ENCODE measurements at regions not wholly inside any gene's neighbourhood (a gene's known extent, or its start where the extent isn't known, plus 50 kb on each side); places are given as distances from the start of the nearest gene placed in this dataset.

DNA sequence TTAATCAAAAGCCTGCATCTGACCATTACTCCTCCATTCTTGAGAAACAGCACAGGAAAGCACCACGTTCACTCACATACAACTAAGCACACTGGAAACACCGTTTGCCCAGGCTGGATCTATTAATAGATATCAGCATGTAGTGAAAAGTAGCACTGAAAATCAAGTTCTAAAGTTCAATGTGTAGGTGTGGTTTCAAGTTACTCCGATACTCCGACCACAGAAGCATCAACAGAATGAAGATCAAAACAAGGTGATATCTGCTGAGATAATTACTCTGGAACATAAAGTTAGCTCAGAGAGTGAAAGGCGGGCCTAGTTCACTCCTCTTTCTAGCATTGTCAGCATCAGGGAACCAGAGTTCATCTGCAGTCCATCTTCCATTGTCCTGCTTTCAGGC lies 1367.4 kb upstream of the ACVR2A start:
- Histone ChIP-seq H3K4me3 (ENCODE audit: low read length) (no peak overlapping the region), H3K27me3 (ENCODE audit: insufficient read depth, low read length) (no peaks in the 10 kb centered on the region), H3K4me1 (ENCODE audit: insufficient read depth, low read length) (no peaks in the 10 kb centered on the region), H3K9me3 (ENCODE audit: low read depth, low read length) (no peaks in the 10 kb centered on the region)

DNA sequence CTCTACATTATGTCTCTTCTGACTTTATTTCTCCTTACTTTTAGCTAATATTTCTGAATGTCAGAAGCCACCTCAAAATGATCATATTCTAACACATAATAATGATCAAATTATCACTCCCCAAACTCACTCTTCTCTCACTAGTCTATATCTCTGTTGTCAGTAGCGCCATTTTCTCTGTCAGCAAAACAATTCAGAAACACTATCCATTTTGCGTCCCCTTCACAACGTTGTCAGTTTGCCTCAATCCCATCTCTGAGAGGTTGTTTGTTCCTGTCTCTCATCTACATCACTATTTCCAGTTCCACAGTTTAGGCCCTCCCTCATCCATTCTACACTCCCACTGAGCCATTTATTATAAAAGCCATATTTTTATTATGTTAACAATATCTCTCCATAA lies 1376.3 kb upstream of the ACVR2A start:
- no peaks in the 10 kb centered on the region for H3K27me3 ChIP-seq (ENCODE audit: insufficient read depth, low read length)
- H3K4me1 ChIP-seq (ENCODE audit: insufficient read depth, low read length): no peaks in the 10 kb centered on the region
- no peaks in the 10 kb centered on the region for H3K9me3 ChIP-seq (ENCODE audit: low read depth, low read length)
- H3K4me3 ChIP-seq (ENCODE audit: low read length): no peak overlapping the region

DNA sequence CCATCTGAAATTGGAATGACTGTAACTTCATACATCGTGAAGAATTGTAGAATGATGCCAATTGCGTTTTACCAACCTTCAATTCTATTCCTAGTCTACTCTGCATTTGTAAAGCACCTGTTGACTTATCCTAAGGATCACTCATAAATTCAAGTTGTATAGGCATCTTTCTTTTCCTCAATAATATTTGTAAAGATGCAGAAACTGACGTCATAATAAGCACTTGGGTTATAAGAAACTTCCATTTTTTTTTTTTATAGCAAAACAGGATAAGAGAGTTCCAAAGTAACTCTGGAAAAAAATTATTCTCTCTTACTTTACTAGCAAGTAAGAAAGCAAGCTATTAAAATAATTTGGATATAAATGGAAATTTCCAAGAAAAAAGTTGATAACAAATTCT lies 1377.4 kb upstream of the ACVR2A start:
- no peaks in the 10 kb centered on the region for H3K4me1 ChIP-seq (ENCODE audit: insufficient read depth, low read length)
- H3K27me3 ChIP-seq (ENCODE audit: insufficient read depth, low read length): no peaks in the 10 kb centered on the region
- no peaks in the 10 kb centered on the region for H3K9me3 ChIP-seq (ENCODE audit: low read depth, low read length)
- no peak overlapping the region for H3K4me3 ChIP-seq (ENCODE audit: low read length)

DNA sequence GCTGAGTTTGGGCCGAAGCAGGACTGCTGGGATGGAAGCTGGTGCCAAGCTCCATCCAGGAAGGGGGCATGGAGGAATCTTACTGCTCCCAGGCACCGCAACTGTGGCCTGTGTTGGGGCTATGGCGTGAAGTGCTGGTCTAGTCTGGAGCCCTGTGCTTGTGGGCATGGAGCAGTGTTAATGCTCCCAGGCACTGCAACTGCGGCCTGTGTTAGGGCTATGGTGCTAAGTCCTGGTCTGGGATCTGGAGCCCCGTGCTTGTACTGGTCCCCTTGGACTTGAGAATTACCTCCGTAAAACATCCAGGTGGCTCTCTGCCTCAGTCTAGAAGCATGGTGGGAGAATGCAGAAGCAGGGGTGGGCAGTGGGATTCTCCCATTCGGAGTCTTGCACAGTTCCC lies 1379.4 kb upstream of the ACVR2A start:
- Histone ChIP-seq H3K9me3 (ENCODE audit: low read depth, low read length) (no peaks in the 10 kb centered on the region), H3K27me3 (ENCODE audit: insufficient read depth, low read length) (no peaks in the 10 kb centered on the region), H3K4me3 (ENCODE audit: low read length) (no peak overlapping the region), H3K4me1 (ENCODE audit: insufficient read depth, low read length) (no peaks in the 10 kb centered on the region)

DNA sequence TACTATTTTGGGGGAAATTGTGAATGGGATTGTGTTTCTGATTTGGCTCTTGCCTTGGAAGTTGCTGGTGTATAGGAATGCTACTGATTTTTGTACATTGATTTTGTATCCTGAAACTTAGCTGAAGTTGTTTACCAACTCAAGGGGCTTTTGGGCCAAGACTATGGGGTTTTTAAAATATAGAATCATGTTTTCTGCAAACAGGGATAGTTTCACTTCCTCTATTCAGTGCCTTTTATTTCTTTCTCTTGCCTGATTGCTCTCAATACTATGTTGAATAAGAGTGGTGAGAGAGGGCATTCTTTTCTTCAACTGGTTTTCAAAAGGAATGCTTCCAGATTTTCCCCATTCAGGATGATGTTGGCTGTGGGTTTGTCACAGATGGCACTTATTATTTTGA lies 1383.8 kb upstream of the ACVR2A start:
- Histone ChIP-seq H3K27me3 (ENCODE audit: insufficient read depth, low read length) (no peaks in the 10 kb centered on the region), H3K4me1 (ENCODE audit: insufficient read depth, low read length) (no peaks in the 10 kb centered on the region), H3K4me3 (ENCODE audit: low read length) (no peak overlapping the region), H3K9me3 (ENCODE audit: low read depth, low read length) (no peaks in the 10 kb centered on the region)

DNA sequence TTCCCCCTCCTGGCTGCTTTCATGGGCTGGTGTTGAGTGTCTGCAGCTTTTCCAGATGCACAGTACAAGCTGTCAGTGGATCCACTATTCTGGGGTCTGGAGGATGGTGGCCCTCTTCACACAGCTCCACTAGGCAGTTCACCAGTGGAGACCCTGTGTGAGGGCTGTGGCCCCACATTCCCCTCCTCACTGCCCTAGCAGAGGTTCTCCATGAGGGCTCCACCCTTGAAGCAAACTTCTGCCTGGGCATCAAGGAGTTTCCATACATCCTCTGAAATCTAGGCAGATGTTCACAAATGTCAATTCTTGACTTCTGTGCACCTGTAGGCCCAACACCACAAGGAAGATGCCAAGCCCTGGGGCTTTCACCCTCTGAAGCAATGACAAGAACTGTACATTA lies 1386.2 kb upstream of the ACVR2A start:
- H3K27me3 ChIP-seq (ENCODE audit: insufficient read depth, low read length): no peaks in the 10 kb centered on the region
- H3K4me3 ChIP-seq (ENCODE audit: low read length): no peak overlapping the region
- H3K4me1 ChIP-seq (ENCODE audit: insufficient read depth, low read length): no peaks in the 10 kb centered on the region
- H3K9me3 ChIP-seq (ENCODE audit: low read depth, low read length): no peaks in the 10 kb centered on the region

DNA sequence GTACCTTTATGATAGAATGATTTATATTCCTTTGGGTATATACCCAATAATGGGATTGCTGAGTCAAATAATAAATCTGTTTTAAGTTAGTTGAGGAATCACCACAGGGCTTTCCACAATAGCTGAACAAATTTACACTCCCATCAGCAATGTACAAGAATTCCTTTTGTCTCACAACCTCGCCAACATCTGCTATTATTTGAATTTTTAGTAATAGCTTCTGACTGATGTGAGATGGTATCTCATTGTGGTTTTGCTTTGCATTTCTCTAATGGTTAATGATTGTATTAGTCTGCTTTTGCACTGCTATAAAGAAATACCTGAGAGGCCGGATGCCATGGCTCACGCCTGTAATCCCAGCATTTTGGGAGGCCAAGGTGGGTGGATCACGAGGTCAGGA lies 1387.6 kb upstream of the ACVR2A start:
- no peak overlapping the region for H3K4me3 ChIP-seq (ENCODE audit: low read length)
- H3K9me3 ChIP-seq (ENCODE audit: low read depth, low read length): no peaks in the 10 kb centered on the region
- no peaks in the 10 kb centered on the region for H3K4me1 ChIP-seq (ENCODE audit: insufficient read depth, low read length)
- no peaks in the 10 kb centered on the region for H3K27me3 ChIP-seq (ENCODE audit: insufficient read depth, low read length)

DNA sequence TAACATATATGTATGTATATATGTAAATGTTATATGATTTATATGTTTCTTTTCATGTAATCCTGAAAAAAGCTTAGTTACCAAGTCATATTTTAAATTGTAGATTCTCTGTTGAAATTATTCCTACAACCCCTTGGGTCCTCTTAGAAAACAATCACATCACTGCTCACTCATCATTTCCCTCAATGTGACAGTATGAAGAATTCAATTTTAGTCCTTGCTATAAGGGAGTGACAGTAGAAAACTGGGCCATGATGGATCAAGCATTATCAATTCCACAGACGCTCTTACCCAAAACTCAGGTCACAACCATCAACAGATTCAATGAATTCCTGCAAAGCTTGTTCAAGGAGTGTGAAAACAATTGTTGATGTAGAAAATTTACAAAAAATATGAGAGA lies 1389.5 kb upstream of the ACVR2A start:
- H3K4me1 ChIP-seq (ENCODE audit: insufficient read depth, low read length): no peaks in the 10 kb centered on the region
- no peaks in the 10 kb centered on the region for H3K9me3 ChIP-seq (ENCODE audit: low read depth, low read length)
- no peak overlapping the region for H3K4me3 ChIP-seq (ENCODE audit: low read length)
- no peaks in the 10 kb centered on the region for H3K27me3 ChIP-seq (ENCODE audit: insufficient read depth, low read length)

DNA sequence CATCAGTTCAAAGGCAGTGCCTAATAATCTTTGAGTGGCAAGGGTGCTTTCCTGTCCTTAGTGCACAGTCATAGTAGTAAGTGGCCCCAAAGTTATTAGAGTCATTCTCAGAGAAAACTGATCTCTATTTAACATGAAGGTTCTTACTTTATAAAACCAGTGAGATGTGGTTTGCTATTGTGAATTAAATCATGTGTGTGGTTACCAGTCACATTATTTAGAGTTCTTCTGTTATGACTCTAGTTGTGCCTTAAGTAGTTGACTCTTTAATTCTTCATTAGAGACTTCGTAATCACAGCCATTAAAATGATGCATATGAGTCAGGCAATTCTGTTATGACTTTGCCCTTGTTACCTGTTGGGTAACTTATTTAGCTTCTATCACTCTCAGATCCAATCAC lies 1392.9 kb upstream of the ACVR2A start:
- Histone ChIP-seq H3K4me3 (ENCODE audit: low read length) (no peak overlapping the region), H3K4me1 (ENCODE audit: insufficient read depth, low read length) (no peaks in the 10 kb centered on the region), H3K27me3 (ENCODE audit: insufficient read depth, low read length) (no peaks in the 10 kb centered on the region), H3K9me3 (ENCODE audit: low read depth, low read length) (no peaks in the 10 kb centered on the region)

DNA sequence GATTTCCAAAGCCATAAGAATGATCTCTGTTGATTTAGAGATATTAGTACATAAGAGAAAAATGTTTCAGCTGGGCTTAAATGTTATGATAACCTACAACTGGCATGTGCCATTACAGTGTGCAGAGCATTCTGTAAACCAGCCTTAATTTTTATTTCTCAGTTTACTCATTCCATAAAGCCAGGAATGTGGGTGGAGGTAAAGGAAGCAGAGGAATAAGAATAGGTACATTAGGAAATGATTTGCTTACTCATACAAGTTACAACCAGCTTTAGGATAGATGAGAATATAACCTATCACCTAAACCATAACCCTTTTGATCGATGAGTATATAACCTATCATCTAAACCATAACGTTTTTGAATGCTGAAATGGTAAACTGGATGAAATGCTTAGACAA lies 1394.7 kb upstream of the ACVR2A start:
- Histone ChIP-seq H3K9me3 (ENCODE audit: low read depth, low read length) (no peaks in the 10 kb centered on the region), H3K27me3 (ENCODE audit: insufficient read depth, low read length) (no peaks in the 10 kb centered on the region), H3K4me1 (ENCODE audit: insufficient read depth, low read length) (no peaks in the 10 kb centered on the region), H3K4me3 (ENCODE audit: low read length) (no peak overlapping the region)

DNA sequence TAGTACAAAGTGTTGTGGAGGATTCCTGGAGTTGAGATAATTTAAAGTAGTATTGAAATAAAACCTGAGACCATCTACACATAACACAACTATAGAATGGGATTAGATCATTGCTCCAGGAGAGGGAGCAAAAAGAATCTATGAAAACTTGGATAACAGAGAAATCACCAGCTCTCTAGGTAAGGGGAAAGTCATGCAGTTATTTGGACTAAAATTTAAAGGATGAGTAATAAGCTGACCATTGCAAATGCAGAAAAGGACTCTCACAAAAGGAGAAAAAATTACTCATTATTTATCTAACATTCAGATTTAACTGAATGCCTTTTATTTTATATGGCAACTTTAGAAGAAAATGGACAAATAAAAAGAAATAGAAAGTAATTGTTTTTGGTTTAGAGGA lies 1399.8 kb upstream of the ACVR2A start:
- Histone ChIP-seq H3K9me3 (ENCODE audit: low read depth, low read length) (no peaks in the 10 kb centered on the region), H3K4me1 (ENCODE audit: insufficient read depth, low read length) (no peaks in the 10 kb centered on the region), H3K27me3 (ENCODE audit: insufficient read depth, low read length) (no peaks in the 10 kb centered on the region), H3K4me3 (ENCODE audit: low read length) (no peak overlapping the region)

DNA sequence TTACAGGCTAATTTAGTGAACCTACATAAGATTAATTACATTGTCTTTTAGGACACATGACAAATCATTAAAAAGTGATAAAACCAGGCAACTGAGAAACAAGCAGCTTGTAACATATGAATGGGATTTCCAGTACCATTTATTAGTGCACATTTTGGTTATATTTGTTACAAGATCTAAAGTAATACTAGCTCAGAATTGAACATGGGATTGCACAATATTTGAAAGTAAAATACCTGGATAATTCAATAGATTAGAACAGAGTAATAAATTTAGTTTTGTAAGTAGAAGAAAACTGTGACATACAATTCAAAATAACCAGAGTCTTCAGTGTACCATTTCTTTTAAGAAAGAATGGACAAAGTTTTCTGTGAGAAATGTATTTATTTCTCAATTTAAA lies 1400.7 kb upstream of the ACVR2A start:
- H3K27me3 ChIP-seq (ENCODE audit: insufficient read depth, low read length): no peaks in the 10 kb centered on the region
- H3K4me1 ChIP-seq (ENCODE audit: insufficient read depth, low read length): no peaks in the 10 kb centered on the region
- H3K4me3 ChIP-seq (ENCODE audit: low read length): no peak overlapping the region
- no peaks in the 10 kb centered on the region for H3K9me3 ChIP-seq (ENCODE audit: low read depth, low read length)

DNA sequence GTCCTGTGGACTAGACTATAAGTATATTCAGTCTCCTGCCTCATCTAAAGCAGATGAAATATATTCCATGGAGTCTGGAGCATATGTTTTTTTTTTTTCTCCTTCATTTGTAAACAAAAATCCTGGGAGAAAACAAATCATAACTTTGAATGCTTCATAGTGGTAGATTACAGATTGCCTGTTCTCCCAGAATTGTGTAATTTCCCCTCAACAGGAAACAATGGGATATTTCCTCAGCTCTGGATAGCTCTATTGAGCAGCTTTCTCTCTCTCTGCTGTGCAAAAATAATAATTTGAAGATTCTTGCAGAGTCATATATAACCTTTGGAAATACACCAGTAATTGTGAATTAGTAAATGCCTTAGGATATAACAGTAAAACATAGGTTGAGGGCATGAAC lies 1406.6 kb upstream of the ACVR2A start:
- Histone ChIP-seq H3K9me3 (ENCODE audit: low read depth, low read length) (no peaks in the 10 kb centered on the region), H3K27me3 (ENCODE audit: insufficient read depth, low read length) (no peaks in the 10 kb centered on the region), H3K4me3 (ENCODE audit: low read length) (no peak overlapping the region), H3K4me1 (ENCODE audit: insufficient read depth, low read length) (no peaks in the 10 kb centered on the region)

DNA sequence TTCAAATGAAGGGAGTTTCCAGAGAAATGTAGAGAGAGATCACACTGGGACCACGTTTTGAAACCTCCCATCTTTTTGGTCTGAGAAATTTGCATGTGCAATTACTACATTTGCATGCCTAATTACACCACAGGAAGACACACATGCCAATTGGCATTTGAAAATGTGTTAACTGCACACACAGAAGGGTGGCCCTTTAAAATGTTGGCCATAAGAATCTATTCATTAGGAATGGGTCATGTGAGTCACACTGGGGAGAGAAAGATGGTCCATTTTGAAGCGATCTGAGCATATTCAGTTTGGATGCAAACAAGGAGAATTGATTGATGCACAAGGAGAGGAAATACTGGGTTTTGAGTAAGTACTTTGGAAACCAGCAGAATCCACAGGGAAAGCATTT lies 1407.1 kb upstream of the ACVR2A start:
- no peak overlapping the region for H3K4me3 ChIP-seq (ENCODE audit: low read length)

DNA sequence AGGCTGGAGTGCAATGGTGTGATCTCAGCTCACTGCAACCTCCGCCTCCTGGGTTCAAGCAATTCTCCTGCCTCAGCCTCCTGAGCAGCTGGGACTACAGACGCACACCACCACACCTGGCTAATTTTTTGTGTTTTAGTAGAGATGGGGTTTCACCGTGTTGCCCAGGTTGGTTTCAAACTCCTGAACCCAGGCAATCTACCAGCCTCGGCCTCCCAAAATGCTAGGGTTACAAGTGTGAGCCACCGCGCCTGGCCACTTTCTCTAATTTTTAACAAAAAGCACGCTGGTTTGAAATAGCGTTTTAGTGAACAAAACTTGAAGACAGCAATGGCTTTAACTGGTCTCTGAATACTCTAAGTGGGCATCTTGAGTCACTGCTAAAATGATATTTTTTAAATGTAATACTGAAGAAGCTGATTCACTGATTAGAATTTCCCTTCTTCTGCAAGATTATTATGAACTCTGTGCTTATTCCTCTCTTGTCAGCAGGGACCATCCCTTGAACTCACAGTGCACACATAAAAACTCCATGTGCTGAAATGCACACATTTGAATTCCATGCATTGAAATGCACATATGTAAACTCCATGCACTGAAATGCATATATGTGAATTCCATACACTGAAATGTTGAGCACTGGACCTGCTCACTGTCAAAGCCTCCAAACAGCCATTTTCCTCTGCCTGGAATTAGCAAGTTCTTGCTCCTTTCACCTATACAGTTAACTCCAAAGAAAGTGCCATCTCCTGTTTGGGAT lies 1411.5 kb upstream of the ACVR2A start:
- Histone ChIP-seq H3K9me3 (ENCODE audit: low read depth, low read length) (no peaks in the 10 kb centered on the region), H3K4me3 (ENCODE audit: low read length) (no peak overlapping the region), H3K4me1 (ENCODE audit: insufficient read depth, low read length) (no peaks in the 10 kb centered on the region), H3K27me3 (ENCODE audit: insufficient read depth, low read length) (no peaks in the 10 kb centered on the region)

More for the DNA sequence above, 1407.1 kb upstream of the ACVR2A start:
- Histone ChIP-seq H3K9me3 (ENCODE audit: low read depth, low read length) (no peaks in the 10 kb centered on the region), H3K4me1 (ENCODE audit: insufficient read depth, low read length) (no peaks in the 10 kb centered on the region), H3K27me3 (ENCODE audit: insufficient read depth, low read length) (no peaks in the 10 kb centered on the region)

DNA sequence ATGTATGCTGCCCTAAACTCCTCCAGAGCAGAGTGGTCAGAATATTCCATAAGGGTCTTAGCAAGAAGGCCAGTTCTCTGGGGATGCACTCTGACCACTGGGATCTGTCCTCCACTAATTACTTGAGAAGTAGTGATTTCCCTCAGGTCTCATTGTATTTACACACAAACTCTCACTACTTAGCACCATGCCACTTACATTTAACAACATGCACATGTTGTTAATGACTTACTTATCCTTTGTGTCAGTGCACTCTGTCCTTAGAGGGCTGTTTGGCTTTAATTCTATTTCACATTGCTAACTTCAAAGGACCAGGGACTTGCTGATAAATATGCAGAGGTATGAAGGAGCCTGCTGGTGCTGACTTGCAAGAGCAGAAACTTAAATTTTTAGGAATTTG lies 1415.5 kb upstream of the ACVR2A start:
- no peaks in the 10 kb centered on the region for H3K9me3 ChIP-seq (ENCODE audit: low read depth, low read length)
- no peaks in the 10 kb centered on the region for H3K27me3 ChIP-seq (ENCODE audit: insufficient read depth, low read length)
- no peak overlapping the region for H3K4me3 ChIP-seq (ENCODE audit: low read length)
- H3K4me1 ChIP-seq (ENCODE audit: insufficient read depth, low read length): no peaks in the 10 kb centered on the region

Measured in mononuclear cell (primary cell).